Right lobe of liver (tissue), 4 donors: ENCODE measurements at regions not wholly inside any gene's neighbourhood (a gene's known extent, or its start where the extent isn't known, plus 50 kb on each side); places are given as distances from the start of the nearest gene placed in this dataset.

Source experiments
- POLR2A ChIP-seq: fragments of 450-650 bp; IDR thresholded peaks from one replicate; pipeline ENCODE4 v1.6.1; 2017; ENCODE audit warnings: antibody characterized with exemption, mild to moderate bottlenecking
- TF ChIP-seq, protein P1 (sequence below), 4 donors: fragments of 200-600 bp in 3 of 4; fragments of 450-650 bp in 1 of 4; IDR thresholded peaks; one replicate each; pipeline versions ENCODE4 v1.5.1 to v1.8.0; 2016 to 2022; ENCODE audit warnings: antibody characterized with exemption in 4 of 4, mild to moderate bottlenecking in 2 of 4
- donor health status: DM: no; HTN: no; CAD: no.
- donor health status: DM: no; HTN: no; CAD: no.
- donor health status: DM: no; HTN: yes; CAD: no.

- TF ChIP-seq, protein P1, sequence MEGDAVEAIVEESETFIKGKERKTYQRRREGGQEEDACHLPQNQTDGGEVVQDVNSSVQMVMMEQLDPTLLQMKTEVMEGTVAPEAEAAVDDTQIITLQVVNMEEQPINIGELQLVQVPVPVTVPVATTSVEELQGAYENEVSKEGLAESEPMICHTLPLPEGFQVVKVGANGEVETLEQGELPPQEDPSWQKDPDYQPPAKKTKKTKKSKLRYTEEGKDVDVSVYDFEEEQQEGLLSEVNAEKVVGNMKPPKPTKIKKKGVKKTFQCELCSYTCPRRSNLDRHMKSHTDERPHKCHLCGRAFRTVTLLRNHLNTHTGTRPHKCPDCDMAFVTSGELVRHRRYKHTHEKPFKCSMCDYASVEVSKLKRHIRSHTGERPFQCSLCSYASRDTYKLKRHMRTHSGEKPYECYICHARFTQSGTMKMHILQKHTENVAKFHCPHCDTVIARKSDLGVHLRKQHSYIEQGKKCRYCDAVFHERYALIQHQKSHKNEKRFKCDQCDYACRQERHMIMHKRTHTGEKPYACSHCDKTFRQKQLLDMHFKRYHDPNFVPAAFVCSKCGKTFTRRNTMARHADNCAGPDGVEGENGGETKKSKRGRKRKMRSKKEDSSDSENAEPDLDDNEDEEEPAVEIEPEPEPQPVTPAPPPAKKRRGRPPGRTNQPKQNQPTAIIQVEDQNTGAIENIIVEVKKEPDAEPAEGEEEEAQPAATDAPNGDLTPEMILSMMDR (IDR thresholded peaks at IDR 0.05) = no peak
- no peak for TF ChIP-seq POLR2A
These were observed 96.7 kb downstream of the SLIT2 start for GRCh38 chr4:20348411-20348810.
